Fibroblast of lung (primary cell): ENCODE measurements at regions not wholly inside any gene's neighbourhood (a gene's known extent, or its start where the extent isn't known, plus 50 kb on each side); places are given as distances from the start of the nearest gene placed in this dataset.
"Not testable (repeated sequence)": the region's sequence is repeated elsewhere in the genome, so short reads cannot be mapped to it uniquely, and the experiment has no call there.

Experiments
- CTCF ChIP-seq, 2 donors: IDR thresholded peaks in 1 of 2; conservative IDR thresholded peaks in 1 of 2; 1 replicate in 1 of 2; 2 replicates in 1 of 2; pipeline ENCODE4 v1.5.1; 2011 to 2012; ENCODE audit warnings: low read length in 2 of 2, control low read depth in 1 of 2, inconsistent platforms in 1 of 2, low read depth in 1 of 2, mild to moderate bottlenecking in 1 of 2
- EZH2 ChIP-seq: IDR thresholded peaks from 2 replicates; pipeline ENCODE4 v1.5.1; 2012; ENCODE audit warnings: low read length, control low read depth, mild to moderate bottlenecking; ENCODE audit errors: missing control alignments

GRCh38 chr1:143784239-143784882 is 187.4 kb downstream of the FAM72C start:
- not testable (repeated sequence) for TF ChIP-seq CTCF (conservative IDR thresholded peaks at IDR 0.05 in 1 of 2, IDR thresholded peaks at IDR 0.05 in 1 of 2; ENCODE audit: low read depth in 1 of 2, low read length in 2 of 2); EZH2
